Neural progenitor cell (in vitro differentiated cells): ENCODE measurements at regions not wholly inside any gene's neighbourhood (a gene's known extent, or its start where the extent isn't known, plus 50 kb on each side); places are given as distances from the start of the nearest gene placed in this dataset.

Source experiments
- DNase-seq: peaks from one replicate; pipeline ENCODE4 v3.0.0-alpha.2; 2016; ENCODE audit warnings: low spot score
- H2AFZ ChIP-seq: fragments of 200-600 bp; sonication (generic); replicated peaks from 2 replicates; pipeline ENCODE4 v1.6.1; 2016; ENCODE audit warnings: antibody characterized with exemption
- H3F3A ChIP-seq: fragments of 200-600 bp; sonication (generic); 2 replicates; pipeline ENCODE4 v1.6.1; 2016; ENCODE audit warnings: antibody characterized with exemption, low read depth
- H3K27ac ChIP-seq: fragments of 200-600 bp; sonication (generic); 2 replicates; pipeline ENCODE4 v1.5.1; 2016; ENCODE audit warnings: mild to moderate bottlenecking
- H3K27me3 ChIP-seq: fragments of 200-600 bp; sonication (generic); 2 replicates; pipeline ENCODE4 v1.6.1; 2016; ENCODE audit warnings: mild to moderate bottlenecking, moderate library complexity
- H3K36me3 ChIP-seq: fragments of 200-600 bp; sonication (generic); 2 replicates; pipeline ENCODE4 v1.5.1; 2016
- H3K4me1 ChIP-seq: fragments of 200-600 bp; sonication (generic); 2 replicates; pipeline ENCODE4 v1.6.1; 2016; ENCODE audit warnings: mixed run types
- H3K4me2 ChIP-seq: fragments of 200-600 bp; sonication (generic); 2 replicates; pipeline ENCODE4 v1.6.1; 2016
- H3K4me3 ChIP-seq: fragments of 200-600 bp; sonication (generic); 2 replicates; pipeline ENCODE4 v1.5.1; 2016
- H3K79me2 ChIP-seq: fragments of 200-600 bp; sonication (generic); 2 replicates; pipeline ENCODE4 v1.6.1; 2016; ENCODE audit warnings: low read depth
- H3K9ac ChIP-seq: fragments of 200-600 bp; sonication (generic); 2 replicates; pipeline ENCODE4 v1.6.1; 2016
- H3K9me3 ChIP-seq: fragments of 200-600 bp; sonication (generic); 2 replicates; pipeline ENCODE4 v1.5.1; 2016; ENCODE audit warnings: low read depth
- H4K20me1 ChIP-seq: fragments of 200-600 bp; sonication (generic); 2 replicates; pipeline ENCODE4 v1.6.1; 2016; ENCODE audit warnings: low read depth
- H3K27ac Mint-ChIP-seq: 3 replicates; pipeline ENCODE4 v1.8.0; 2021; ENCODE audit warnings: mixed read lengths
- H3K27me3 Mint-ChIP-seq: 2 replicates; pipeline ENCODE4 v1.8.0; 2022; ENCODE audit warnings: low read depth, mild to moderate bottlenecking, inconsistent platforms, moderate library complexity, mixed read lengths; ENCODE audit not compliant: insufficient read depth
- H3K36me3 Mint-ChIP-seq: 3 replicates; pipeline ENCODE4 v1.8.0; 2021; ENCODE audit warnings: mixed read lengths
- H3K4me1 Mint-ChIP-seq: 3 replicates; pipeline ENCODE4 v1.8.0; 2021; ENCODE audit warnings: mixed read lengths
- H3K4me3 Mint-ChIP-seq: 3 replicates; pipeline ENCODE4 v1.8.0; 2021; ENCODE audit warnings: mild to moderate bottlenecking, moderate library complexity, mixed read lengths
- H3K9me3 Mint-ChIP-seq: 3 replicates; pipeline ENCODE4 v1.8.0; 2020; ENCODE audit warnings: mixed read lengths
- EZH2 ChIP-seq: fragments of 200-600 bp; sonication (generic); IDR thresholded peaks from 2 replicates; pipeline ENCODE4 v1.6.1; 2017; ENCODE audit warnings: antibody characterized with exemption, mild to moderate bottlenecking, moderate library complexity
- EZH2phosphoT487 ChIP-seq: fragments of 200-600 bp; sonication (generic); IDR thresholded peaks from 2 replicates; pipeline ENCODE4 v1.6.1; 2017; ENCODE audit warnings: antibody characterized with exemption
- TF ChIP-seq, protein P1 (sequence below): fragments of 200-600 bp; sonication (generic); IDR thresholded peaks from 2 replicates; pipeline ENCODE4 v1.5.1; 2017; ENCODE audit warnings: antibody characterized with exemption, mild to moderate bottlenecking

DNA sequence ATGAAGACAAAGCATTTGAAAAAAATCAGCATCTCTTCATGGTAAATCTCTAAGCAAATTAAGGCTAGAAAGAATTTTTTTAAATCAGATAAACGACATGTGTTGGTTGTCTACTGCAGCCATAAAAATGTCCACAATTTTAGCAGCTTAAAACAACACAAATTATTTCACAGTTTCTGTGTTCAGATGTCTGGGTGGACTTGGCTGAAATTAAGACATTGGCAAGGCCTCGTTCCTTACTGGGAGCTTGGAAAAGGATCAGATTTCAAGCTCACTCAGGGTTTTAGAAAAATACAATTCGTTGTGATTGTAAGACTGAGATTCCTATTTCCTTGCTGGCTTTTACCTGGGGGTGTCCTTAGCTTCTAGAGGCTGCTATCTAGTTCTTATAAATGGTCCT is 1470.6 kb downstream of the PCDH19 start:
- H3K4me3 Mint-ChIP-seq: no peak overlapping the region
- Histone ChIP-seq H3K27me3 (no peaks in the 10 kb centered on the region), H4K20me1 (no peaks in the 10 kb centered on the region), H3K9me3 (no peaks in the 10 kb centered on the region), H2AFZ (peak overlapping the region; percentile 58), H3K9ac (no peak overlapping the region), H3K4me1 (peaks cover 8% of the 10 kb centered on the region), H3K79me2 (no peaks in the 10 kb centered on the region), H3K4me2 (peak overlapping the region; percentile 31), H3K27ac (no peak overlapping the region), H3K36me3 (no peaks in the 10 kb centered on the region), H3F3A (no peaks in the 10 kb centered on the region), H3K4me3 (no peak overlapping the region)
- TF ChIP-seq, protein P1, sequence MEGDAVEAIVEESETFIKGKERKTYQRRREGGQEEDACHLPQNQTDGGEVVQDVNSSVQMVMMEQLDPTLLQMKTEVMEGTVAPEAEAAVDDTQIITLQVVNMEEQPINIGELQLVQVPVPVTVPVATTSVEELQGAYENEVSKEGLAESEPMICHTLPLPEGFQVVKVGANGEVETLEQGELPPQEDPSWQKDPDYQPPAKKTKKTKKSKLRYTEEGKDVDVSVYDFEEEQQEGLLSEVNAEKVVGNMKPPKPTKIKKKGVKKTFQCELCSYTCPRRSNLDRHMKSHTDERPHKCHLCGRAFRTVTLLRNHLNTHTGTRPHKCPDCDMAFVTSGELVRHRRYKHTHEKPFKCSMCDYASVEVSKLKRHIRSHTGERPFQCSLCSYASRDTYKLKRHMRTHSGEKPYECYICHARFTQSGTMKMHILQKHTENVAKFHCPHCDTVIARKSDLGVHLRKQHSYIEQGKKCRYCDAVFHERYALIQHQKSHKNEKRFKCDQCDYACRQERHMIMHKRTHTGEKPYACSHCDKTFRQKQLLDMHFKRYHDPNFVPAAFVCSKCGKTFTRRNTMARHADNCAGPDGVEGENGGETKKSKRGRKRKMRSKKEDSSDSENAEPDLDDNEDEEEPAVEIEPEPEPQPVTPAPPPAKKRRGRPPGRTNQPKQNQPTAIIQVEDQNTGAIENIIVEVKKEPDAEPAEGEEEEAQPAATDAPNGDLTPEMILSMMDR: no peak
- TF ChIP-seq EZH2phosphoT487: no peak
- no peak for TF ChIP-seq EZH2
- DNase-seq: no peak
- no peaks in the 10 kb centered on the region for H3K27me3 Mint-ChIP-seq
- peaks cover 4% of the 10 kb centered on the region for H3K4me1 Mint-ChIP-seq
- no peaks in the 10 kb centered on the region for H3K36me3 Mint-ChIP-seq
- no peaks in the 10 kb centered on the region for H3K9me3 Mint-ChIP-seq
- no peak overlapping the region for H3K27ac Mint-ChIP-seq

DNA sequence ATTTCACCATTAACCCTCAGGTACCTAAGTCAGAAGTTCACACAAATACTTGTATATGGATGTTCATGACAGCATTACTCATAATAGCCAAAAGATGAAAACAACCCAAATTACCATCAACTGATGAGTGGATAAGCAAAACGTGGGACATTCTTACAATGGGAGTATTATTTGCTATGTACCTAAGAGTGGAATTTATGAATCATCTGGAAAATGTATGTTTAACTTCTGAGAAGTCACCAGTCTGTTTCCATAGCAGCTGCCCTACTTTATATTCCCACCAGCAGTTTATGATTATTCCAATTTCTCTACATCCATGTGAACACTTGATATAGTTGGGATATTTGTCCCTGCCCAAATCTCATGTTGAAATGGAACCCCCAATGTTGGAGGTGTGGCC is 1478.9 kb downstream of the PCDH19 start:
- Histone ChIP-seq H3K9me3 (no peaks in the 10 kb centered on the region), H2AFZ (no peak overlapping the region), H3K27ac (no peak overlapping the region), H4K20me1 (no peaks in the 10 kb centered on the region), H3K9ac (no peak overlapping the region), H3K36me3 (no peaks in the 10 kb centered on the region), H3F3A (no peaks in the 10 kb centered on the region), H3K4me1 (no peaks in the 10 kb centered on the region), H3K4me2 (no peak overlapping the region), H3K4me3 (no peak overlapping the region), H3K79me2 (no peaks in the 10 kb centered on the region), H3K27me3 (no peaks in the 10 kb centered on the region)
- Mint-ChIP-seq H3K36me3 (peaks cover 2% of the 10 kb centered on the region), H3K9me3 (peaks cover 9% of the 10 kb centered on the region), H3K27ac (no peak overlapping the region), H3K4me1 (no peaks in the 10 kb centered on the region), H3K27me3 (no peaks in the 10 kb centered on the region), H3K4me3 (no peak overlapping the region)
- TF ChIP-seq EZH2 (no peak), EZH2phosphoT487 (no peak)
- TF ChIP-seq, protein P1: no peak
- no peak for DNase-seq

DNA sequence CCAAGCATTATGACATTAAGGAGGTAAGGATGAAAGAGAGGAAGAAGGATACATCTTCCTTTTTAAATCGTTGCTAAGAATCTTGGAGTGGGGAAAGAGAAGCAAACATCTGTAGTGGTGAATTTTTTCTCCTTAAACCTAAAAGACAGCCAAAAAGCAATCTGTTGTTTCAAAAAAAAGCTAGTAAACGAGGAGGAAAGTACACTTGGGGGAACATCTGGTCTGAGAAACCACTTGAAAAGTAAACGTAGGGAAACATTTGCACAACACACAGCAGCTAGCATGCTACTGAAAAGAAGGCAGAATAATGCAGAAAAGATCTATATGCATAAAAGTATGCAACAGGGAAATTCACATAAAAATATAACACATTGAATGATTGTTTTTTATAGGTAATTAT is 1485.6 kb downstream of the PCDH19 start:
- Histone ChIP-seq H3K4me1 (no peaks in the 10 kb centered on the region), H3K79me2 (no peaks in the 10 kb centered on the region), H3K4me2 (no peak overlapping the region), H3K4me3 (no peak overlapping the region), H2AFZ (no peak overlapping the region), H3K9me3 (peaks cover 5% of the 10 kb centered on the region), H3F3A (no peaks in the 10 kb centered on the region), H3K36me3 (no peaks in the 10 kb centered on the region), H3K9ac (no peak overlapping the region), H3K27ac (no peak overlapping the region), H4K20me1 (no peaks in the 10 kb centered on the region), H3K27me3 (no peaks in the 10 kb centered on the region)
- peaks cover 9% of the 10 kb centered on the region for H3K36me3 Mint-ChIP-seq
- no peak overlapping the region for H3K4me3 Mint-ChIP-seq
- H3K27ac Mint-ChIP-seq: no peak overlapping the region
- DNase-seq: no peak
- no peaks in the 10 kb centered on the region for H3K4me1 Mint-ChIP-seq
- TF ChIP-seq EZH2: no peak
- TF ChIP-seq, protein P1: no peak
- TF ChIP-seq EZH2phosphoT487: no peak
- H3K27me3 Mint-ChIP-seq: no peaks in the 10 kb centered on the region
- peaks cover 14% of the 10 kb centered on the region for H3K9me3 Mint-ChIP-seq

DNA sequence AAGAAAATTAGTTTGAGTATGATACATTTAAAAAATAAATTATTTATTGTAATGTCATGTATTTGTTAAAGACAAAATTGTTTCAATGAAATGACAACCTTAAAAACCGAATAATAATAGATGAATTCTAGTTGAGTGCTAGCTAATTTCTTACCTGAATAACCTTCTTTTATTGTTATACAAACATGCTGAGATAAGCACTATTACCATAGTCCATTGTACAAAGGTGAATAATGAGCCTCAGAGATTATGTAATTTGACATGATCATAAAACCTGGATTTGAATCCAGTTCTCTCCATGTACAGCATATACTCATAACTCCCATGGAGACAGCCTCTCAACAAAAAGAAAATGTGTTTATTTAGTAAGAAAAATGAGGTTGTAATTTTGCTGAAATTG is 1512.9 kb downstream of the PCDH19 start:
- Histone ChIP-seq H3F3A (no peaks in the 10 kb centered on the region), H3K4me2 (no peak overlapping the region), H3K27ac (no peak overlapping the region), H3K9ac (no peak overlapping the region), H3K4me3 (no peak overlapping the region), H3K9me3 (no peaks in the 10 kb centered on the region), H4K20me1 (no peaks in the 10 kb centered on the region), H3K36me3 (no peaks in the 10 kb centered on the region), H3K27me3 (no peaks in the 10 kb centered on the region), H3K79me2 (no peaks in the 10 kb centered on the region), H3K4me1 (peaks cover 13% of the 10 kb centered on the region), H2AFZ (no peak overlapping the region)
- H3K27me3 Mint-ChIP-seq: no peaks in the 10 kb centered on the region
- peaks cover 2% of the 10 kb centered on the region for H3K4me1 Mint-ChIP-seq
- H3K9me3 Mint-ChIP-seq: peaks cover 2% of the 10 kb centered on the region
- no peak overlapping the region for H3K4me3 Mint-ChIP-seq
- DNase-seq: no peak
- peaks cover 12% of the 10 kb centered on the region for H3K36me3 Mint-ChIP-seq
- TF ChIP-seq EZH2 (no peak), EZH2phosphoT487 (no peak)
- TF ChIP-seq, protein P1: no peak
- H3K27ac Mint-ChIP-seq: no peak overlapping the region
